Loucy (cell line): ENCODE measurements at regions not wholly inside any gene's neighbourhood (a gene's known extent, or its start where the extent isn't known, plus 50 kb on each side); places are given as distances from the start of the nearest gene placed in this dataset.

Experiments used
- H2AFZ ChIP-seq: fragments of 200-600 bp; sonication (generic); 2 replicates; pipeline ENCODE4 v1.6.0; 2016; ENCODE audit warnings: antibody characterized with exemption, mild to moderate bottlenecking, low read length, moderate library complexity
- H3F3A ChIP-seq: fragments of 200-600 bp; 2 replicates; pipeline ENCODE4 v1.6.0; 2016; ENCODE audit warnings: antibody characterized with exemption, low read depth, mild to moderate bottlenecking
- H3K27me3 ChIP-seq: fragments of 200-600 bp; sonication (generic); 2 replicates; pipeline ENCODE4 v1.6.1; 2014; ENCODE audit warnings: low read length, mild to moderate bottlenecking; ENCODE audit not compliant: insufficient read depth, poor library complexity, severe bottlenecking
- H3K36me3 ChIP-seq: fragments of 200-600 bp; sonication (generic); 2 replicates; pipeline ENCODE4 v1.6.1; 2016; ENCODE audit warnings: low read length; ENCODE audit not compliant: insufficient read depth
- H3K4me1 ChIP-seq: fragments of 200-600 bp; sonication (generic); 2 replicates; pipeline ENCODE4 v1.5.1; 2014; ENCODE audit warnings: low read length, mild to moderate bottlenecking; ENCODE audit not compliant: insufficient read depth, poor library complexity, severe bottlenecking
- H3K4me2 ChIP-seq: fragments of 200-600 bp; sonication (generic); 2 replicates; pipeline ENCODE4 v1.6.0; 2014; ENCODE audit warnings: antibody characterized with exemption, low read length, low read depth, mild to moderate bottlenecking; ENCODE audit not compliant: poor library complexity, severe bottlenecking
- H3K4me3 ChIP-seq: fragments of 200-600 bp; sonication (generic); 2 replicates; pipeline ENCODE4 v1.5.1; 2014; ENCODE audit warnings: low read length, mild to moderate bottlenecking, mixed read lengths; ENCODE audit not compliant: poor library complexity, severe bottlenecking
- H3K79me2 ChIP-seq: fragments of 200-600 bp; sonication (generic); 2 replicates; pipeline ENCODE4 v1.6.1; 2014; ENCODE audit warnings: low read length; ENCODE audit not compliant: insufficient read depth
- H3K9ac ChIP-seq: fragments of 200-600 bp; sonication (generic); 2 replicates; pipeline ENCODE4 v1.6.0; 2014; ENCODE audit warnings: mild to moderate bottlenecking, low read depth, low read length, moderate library complexity; ENCODE audit not compliant: poor library complexity, severe bottlenecking
- H3K9me2 ChIP-seq: fragments of 200-600 bp; sonication (generic); replicated peaks from 2 replicates; pipeline ENCODE4 v1.6.1; 2016; ENCODE audit warnings: low read depth, low read length, mixed read lengths
- H3K9me3 ChIP-seq: fragments of 200-600 bp; sonication (generic); 2 replicates; pipeline ENCODE4 v1.6.1; 2014; ENCODE audit warnings: mild to moderate bottlenecking, antibody characterized with exemption, low read length, low read depth; ENCODE audit not compliant: insufficient read depth
- H4K20me1 ChIP-seq: fragments of 200-600 bp; sonication (generic); 2 replicates; pipeline ENCODE4 v1.6.0; 2014; ENCODE audit warnings: antibody characterized with exemption, low read length, mild to moderate bottlenecking; ENCODE audit not compliant: insufficient read depth, poor library complexity, severe bottlenecking
- CTCF ChIP-seq: fragments of 200-600 bp; sonication (generic); conservative IDR thresholded peaks from 2 replicates; pipeline ENCODE4 v1.5.1; 2014; ENCODE audit warnings: mild to moderate bottlenecking, antibody characterized with exemption, low read length
- EZH2phosphoT487 ChIP-seq: fragments of 200-600 bp; IDR thresholded peaks from 2 replicates; pipeline ENCODE4 v1.6.1; 2018; ENCODE audit warnings: antibody characterized with exemption, mild to moderate bottlenecking, moderate library complexity, borderline replicate concordance

DNA sequence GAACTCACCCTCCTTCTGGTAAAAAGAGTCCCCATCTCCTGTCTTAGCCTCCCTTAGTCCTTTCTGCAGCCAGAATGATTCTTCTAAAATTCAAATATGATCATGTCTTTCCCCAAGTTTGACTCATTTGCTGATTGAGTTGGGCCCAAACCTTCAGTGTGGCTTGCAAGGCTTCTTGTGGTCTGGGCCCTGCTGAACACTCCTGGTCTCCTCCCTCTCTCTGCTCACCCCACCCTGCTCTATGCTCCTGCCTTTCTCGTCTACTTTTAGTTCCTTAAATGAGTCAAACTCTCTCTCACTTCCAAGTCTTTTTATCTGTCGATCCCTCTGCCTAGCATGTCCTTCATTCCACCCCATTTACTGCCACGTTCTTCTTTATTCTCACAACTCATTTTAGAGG lies 72.6 kb downstream of the CCR1 start:
- Histone ChIP-seq H3K4me2 (no peak overlapping the region), H3K4me1 (no peaks in the 10 kb centered on the region)

GRCh38 chr3:46133285-46133684 lies 74.8 kb downstream of the CCR1 start:
- no peaks in the 10 kb centered on the region for H3K9me2 ChIP-seq
- H2AFZ ChIP-seq: no peak overlapping the region
- no peaks in the 10 kb centered on the region for H3K27me3 ChIP-seq
- no peak overlapping the region for H3K4me3 ChIP-seq
- H3K9ac ChIP-seq: no peak overlapping the region
- H3K36me3 ChIP-seq: no peaks in the 10 kb centered on the region
- no peaks in the 10 kb centered on the region for H3K4me1 ChIP-seq
- H3F3A ChIP-seq: no peaks in the 10 kb centered on the region
- H3K9me3 ChIP-seq: no peaks in the 10 kb centered on the region
- no peaks in the 10 kb centered on the region for H3K79me2 ChIP-seq
- TF ChIP-seq EZH2phosphoT487 (no peak), CTCF (no peak)
- H3K4me2 ChIP-seq: no peak overlapping the region
- no peaks in the 10 kb centered on the region for H4K20me1 ChIP-seq

More for the DNA sequence above, 72.6 kb downstream of the CCR1 start:
- no peaks in the 10 kb centered on the region for H3K9me2 ChIP-seq
- no peaks in the 10 kb centered on the region for H3K79me2 ChIP-seq
- H3K27me3 ChIP-seq: no peaks in the 10 kb centered on the region
- H2AFZ ChIP-seq: no peak overlapping the region
- no peaks in the 10 kb centered on the region for H3K36me3 ChIP-seq
- H3K4me3 ChIP-seq: no peak overlapping the region
- no peaks in the 10 kb centered on the region for H4K20me1 ChIP-seq
- TF ChIP-seq EZH2phosphoT487 (no peak), CTCF (no peak)
- no peak overlapping the region for H3K9ac ChIP-seq
- no peaks in the 10 kb centered on the region for H3F3A ChIP-seq
- H3K9me3 ChIP-seq: no peaks in the 10 kb centered on the region

DNA sequence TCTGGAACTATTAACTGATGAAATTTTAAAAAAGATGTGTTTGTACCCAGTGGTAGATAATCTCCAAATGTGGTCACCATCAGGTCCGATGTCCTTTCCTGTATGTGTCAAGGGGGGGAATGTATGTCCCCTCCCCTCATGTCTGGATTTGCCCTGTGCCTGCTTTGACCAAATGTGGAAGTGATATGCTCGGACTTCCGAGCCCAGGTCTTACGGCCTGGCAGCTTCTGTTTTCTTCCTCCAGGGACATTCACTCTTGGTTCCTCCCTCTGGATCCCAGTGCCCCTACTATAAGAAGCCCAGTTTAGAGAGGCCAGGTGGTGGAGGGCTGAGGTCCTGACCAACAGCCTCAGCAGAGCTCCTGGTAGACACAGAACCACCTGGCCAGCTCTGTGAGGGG lies 75.5 kb downstream of the CCR1 start:
- Histone ChIP-seq H3F3A (no peaks in the 10 kb centered on the region), H2AFZ (no peak overlapping the region)
- TF ChIP-seq CTCF (no peak), EZH2phosphoT487 (no peak)

More for the DNA sequence above, 75.5 kb downstream of the CCR1 start:
- H3K4me3 ChIP-seq: no peak overlapping the region
- no peaks in the 10 kb centered on the region for H3K36me3 ChIP-seq
- no peak overlapping the region for H3K4me2 ChIP-seq
- no peaks in the 10 kb centered on the region for H3K79me2 ChIP-seq
- no peaks in the 10 kb centered on the region for H3K9me2 ChIP-seq
- H4K20me1 ChIP-seq: no peaks in the 10 kb centered on the region
- no peaks in the 10 kb centered on the region for H3K27me3 ChIP-seq
- H3K4me1 ChIP-seq: no peaks in the 10 kb centered on the region
- H3K9me3 ChIP-seq: no peaks in the 10 kb centered on the region
- no peak overlapping the region for H3K9ac ChIP-seq
